ENCODE measurements at regions not wholly inside any gene's neighbourhood (a gene's known extent, or its start where the extent isn't known, plus 50 kb on each side); places are given as distances from the start of the nearest gene placed in this dataset.

DNA sequence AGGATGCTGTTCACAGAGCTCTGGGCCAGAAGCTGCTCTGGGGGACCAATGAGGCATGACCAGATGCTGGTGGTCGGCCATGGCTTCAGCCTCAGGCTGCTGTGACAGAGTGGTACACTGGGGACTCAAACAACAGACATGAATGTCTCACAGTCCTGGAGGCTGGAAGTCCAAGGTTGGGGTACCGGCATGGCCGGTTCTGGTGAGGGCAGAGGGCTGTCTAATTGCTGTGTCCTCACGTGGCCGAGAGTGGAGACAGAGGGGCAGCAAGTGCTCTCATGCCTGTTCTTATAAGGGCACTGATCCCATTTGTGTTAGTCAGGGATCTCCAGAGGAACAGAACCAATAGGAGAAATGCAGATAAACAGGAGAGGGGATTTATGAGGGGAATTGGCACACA lies 253.5 kb upstream of the C1orf174 start:
- TF ChIP-seq CEBPB (IDR thresholded peaks at IDR 0.05) (no peak), ZBTB7A (IDR thresholded peaks at IDR 0.05; ENCODE audit: low read depth) (no peak), TEAD4 (IDR thresholded peaks at IDR 0.05) (no peak), EGR1 (IDR thresholded peaks at IDR 0.05) (no peak), YY1 (IDR thresholded peaks at IDR 0.05; ENCODE audit: low read depth) (no peak), EP300 (IDR thresholded peaks at IDR 0.05; ENCODE audit: borderline replicate concordance) (no peak), RAD21 (IDR thresholded peaks at IDR 0.05; ENCODE audit: low read depth) (no peak)
- TF ChIP-seq, protein P1, sequence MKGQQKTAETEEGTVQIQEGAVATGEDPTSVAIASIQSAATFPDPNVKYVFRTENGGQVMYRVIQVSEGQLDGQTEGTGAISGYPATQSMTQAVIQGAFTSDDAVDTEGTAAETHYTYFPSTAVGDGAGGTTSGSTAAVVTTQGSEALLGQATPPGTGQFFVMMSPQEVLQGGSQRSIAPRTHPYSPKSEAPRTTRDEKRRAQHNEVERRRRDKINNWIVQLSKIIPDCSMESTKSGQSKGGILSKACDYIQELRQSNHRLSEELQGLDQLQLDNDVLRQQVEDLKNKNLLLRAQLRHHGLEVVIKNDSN (IDR thresholded peaks at IDR 0.05) = no peak
- TF ChIP-seq, protein P2, sequence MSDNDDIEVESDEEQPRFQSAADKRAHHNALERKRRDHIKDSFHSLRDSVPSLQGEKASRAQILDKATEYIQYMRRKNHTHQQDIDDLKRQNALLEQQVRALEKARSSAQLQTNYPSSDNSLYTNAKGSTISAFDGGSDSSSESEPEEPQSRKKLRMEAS (IDR thresholded peaks at IDR 0.05) = no peak

DNA sequence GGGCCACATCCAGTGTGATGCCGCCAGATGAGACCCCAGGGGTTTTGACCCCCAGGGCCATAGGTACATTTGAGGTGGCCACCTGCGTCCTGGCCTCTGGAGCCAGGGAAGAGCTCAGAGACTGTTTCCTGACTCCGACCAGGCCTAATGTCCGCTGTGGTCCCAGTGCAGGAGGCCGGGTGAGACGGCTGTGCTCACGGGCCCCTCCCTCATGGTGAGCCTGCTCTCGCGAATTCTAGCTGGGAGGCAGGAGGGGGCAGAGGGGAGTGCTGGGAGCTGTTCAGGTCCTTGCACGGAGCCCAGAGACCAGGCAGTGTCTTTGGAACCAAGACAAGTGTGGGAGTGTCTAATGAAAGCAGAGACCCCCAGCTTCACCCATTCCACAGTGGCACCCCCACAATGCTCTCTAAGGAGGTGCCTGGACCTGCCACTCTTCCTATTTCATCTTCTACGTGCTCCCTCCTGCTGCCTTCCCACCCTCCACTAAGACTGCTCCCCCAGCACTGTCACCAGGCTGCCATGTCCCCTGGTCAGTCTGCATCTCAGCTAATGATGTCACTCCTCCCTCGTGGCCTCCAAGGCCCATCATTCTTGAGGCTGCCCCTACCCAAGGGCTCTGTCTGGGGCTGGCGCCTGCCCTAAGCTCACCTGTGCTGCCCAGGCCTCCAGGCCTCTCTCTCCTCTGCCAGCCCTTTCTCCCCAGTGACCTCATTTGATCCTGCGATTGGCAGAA lies 256.3 kb upstream of the C1orf174 start:
- TF ChIP-seq YY1 (IDR thresholded peaks at IDR 0.05; ENCODE audit: low read depth) (no peak), RAD21 (IDR thresholded peaks at IDR 0.05; ENCODE audit: low read depth) (no peak), FOXM1 (IDR thresholded peaks at IDR 0.05; ENCODE audit: borderline replicate concordance, low read depth) (no peak), CEBPB (IDR thresholded peaks at IDR 0.05) (no peak), TAF1 (IDR thresholded peaks at IDR 0.05; ENCODE audit: low read depth) (no peak), EGR1 (IDR thresholded peaks at IDR 0.05) (no peak), EP300 (IDR thresholded peaks at IDR 0.05; ENCODE audit: borderline replicate concordance) (no peak), NFIC (IDR thresholded peaks at IDR 0.05) (no peak)
- TF ChIP-seq, protein P3, sequence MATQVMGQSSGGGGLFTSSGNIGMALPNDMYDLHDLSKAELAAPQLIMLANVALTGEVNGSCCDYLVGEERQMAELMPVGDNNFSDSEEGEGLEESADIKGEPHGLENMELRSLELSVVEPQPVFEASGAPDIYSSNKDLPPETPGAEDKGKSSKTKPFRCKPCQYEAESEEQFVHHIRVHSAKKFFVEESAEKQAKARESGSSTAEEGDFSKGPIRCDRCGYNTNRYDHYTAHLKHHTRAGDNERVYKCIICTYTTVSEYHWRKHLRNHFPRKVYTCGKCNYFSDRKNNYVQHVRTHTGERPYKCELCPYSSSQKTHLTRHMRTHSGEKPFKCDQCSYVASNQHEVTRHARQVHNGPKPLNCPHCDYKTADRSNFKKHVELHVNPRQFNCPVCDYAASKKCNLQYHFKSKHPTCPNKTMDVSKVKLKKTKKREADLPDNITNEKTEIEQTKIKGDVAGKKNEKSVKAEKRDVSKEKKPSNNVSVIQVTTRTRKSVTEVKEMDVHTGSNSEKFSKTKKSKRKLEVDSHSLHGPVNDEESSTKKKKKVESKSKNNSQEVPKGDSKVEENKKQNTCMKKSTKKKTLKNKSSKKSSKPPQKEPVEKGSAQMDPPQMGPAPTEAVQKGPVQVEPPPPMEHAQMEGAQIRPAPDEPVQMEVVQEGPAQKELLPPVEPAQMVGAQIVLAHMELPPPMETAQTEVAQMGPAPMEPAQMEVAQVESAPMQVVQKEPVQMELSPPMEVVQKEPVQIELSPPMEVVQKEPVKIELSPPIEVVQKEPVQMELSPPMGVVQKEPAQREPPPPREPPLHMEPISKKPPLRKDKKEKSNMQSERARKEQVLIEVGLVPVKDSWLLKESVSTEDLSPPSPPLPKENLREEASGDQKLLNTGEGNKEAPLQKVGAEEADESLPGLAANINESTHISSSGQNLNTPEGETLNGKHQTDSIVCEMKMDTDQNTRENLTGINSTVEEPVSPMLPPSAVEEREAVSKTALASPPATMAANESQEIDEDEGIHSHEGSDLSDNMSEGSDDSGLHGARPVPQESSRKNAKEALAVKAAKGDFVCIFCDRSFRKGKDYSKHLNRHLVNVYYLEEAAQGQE (IDR thresholded peaks at IDR 0.05; ENCODE audit: low read depth) = no peak
- TF ChIP-seq, protein P1 (IDR thresholded peaks at IDR 0.05) = no peak

DNA sequence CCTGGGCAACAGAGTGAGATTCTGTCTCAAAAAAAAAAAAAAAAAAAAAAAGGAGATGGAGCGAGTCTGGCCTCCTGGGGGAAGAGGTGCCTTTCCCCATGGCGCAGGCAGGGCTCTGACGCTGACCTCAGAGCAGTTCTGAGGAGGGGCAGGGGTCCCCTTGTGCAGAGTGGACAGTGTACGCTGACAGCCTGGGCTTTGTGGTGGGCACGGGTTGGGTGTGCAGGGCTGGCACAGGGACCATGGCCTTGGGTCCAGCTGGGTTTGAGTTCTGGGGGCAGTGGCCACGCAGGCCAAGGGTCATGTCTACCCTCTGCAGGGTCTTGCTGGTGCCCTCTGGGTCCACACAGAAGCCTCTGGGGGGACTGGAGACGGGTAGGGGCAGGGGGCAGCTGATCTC lies 260.1 kb upstream of the C1orf174 start:
- TF ChIP-seq ZBTB7A (IDR thresholded peaks at IDR 0.05; ENCODE audit: low read depth) (no peak), CREB1 (IDR thresholded peaks at IDR 0.05; ENCODE audit: low read depth) (no peak), TCF12 (IDR thresholded peaks at IDR 0.05; ENCODE audit: low read depth) (no peak), EGR1 (IDR thresholded peaks at IDR 0.05) (no peak), EP300 (IDR thresholded peaks at IDR 0.05; ENCODE audit: borderline replicate concordance) (no peak), TAF1 (IDR thresholded peaks at IDR 0.05; ENCODE audit: low read depth) (no peak), YY1 (IDR thresholded peaks at IDR 0.05; ENCODE audit: low read depth) (no peak), RAD21 (IDR thresholded peaks at IDR 0.05; ENCODE audit: low read depth) (no peak), FOXM1 (IDR thresholded peaks at IDR 0.05; ENCODE audit: borderline replicate concordance, low read depth) (no peak), TEAD4 (IDR thresholded peaks at IDR 0.05) (no peak), NFIC (IDR thresholded peaks at IDR 0.05) (no peak), CEBPB (IDR thresholded peaks at IDR 0.05) (no peak)
- TF ChIP-seq, protein P1 (IDR thresholded peaks at IDR 0.05) = no peak
- TF ChIP-seq, protein P3 (IDR thresholded peaks at IDR 0.05; ENCODE audit: low read depth) = no peak
- TF ChIP-seq, protein P2 (IDR thresholded peaks at IDR 0.05) = no peak

DNA sequence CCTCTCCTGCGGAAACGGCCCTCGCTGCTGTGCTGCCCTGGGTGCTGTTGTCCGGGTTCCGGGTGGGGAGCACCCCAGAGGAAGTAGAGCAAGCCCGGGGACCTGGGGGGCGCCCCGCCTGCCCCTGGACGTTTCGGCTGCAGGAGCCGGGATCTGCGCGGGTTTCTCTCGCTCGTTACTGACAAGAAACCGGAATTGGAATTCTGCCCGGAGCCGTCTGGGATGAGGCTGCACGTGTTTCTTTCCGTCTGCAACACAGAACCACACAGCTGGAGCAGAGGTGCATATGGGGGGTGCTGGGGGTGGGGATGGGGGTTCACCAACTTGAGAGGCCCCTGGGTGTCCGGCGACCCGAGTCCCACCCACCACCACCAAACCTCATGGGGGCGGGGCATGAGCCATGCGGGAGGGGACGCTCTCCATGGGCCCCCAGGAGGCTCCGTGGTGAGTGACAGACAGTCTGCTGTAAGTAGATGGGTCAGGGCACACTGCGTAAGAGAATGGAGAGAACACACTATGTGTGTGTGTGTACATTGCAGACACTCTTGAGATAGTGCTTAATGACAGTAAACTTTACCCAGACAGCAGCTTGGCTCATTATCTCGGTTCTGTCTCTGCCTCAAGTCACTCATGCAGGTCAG lies 261.4 kb upstream of the C1orf174 start:
- TF ChIP-seq, protein P2 (IDR thresholded peaks at IDR 0.05) = no peak
- TF ChIP-seq EGR1 (IDR thresholded peaks at IDR 0.05) (no peak), RAD21 (IDR thresholded peaks at IDR 0.05; ENCODE audit: low read depth) (no peak), EP300 (IDR thresholded peaks at IDR 0.05; ENCODE audit: borderline replicate concordance) (no peak), YY1 (IDR thresholded peaks at IDR 0.05; ENCODE audit: low read depth) (no peak), FOXM1 (IDR thresholded peaks at IDR 0.05; ENCODE audit: borderline replicate concordance, low read depth) (no peak)

DNA sequence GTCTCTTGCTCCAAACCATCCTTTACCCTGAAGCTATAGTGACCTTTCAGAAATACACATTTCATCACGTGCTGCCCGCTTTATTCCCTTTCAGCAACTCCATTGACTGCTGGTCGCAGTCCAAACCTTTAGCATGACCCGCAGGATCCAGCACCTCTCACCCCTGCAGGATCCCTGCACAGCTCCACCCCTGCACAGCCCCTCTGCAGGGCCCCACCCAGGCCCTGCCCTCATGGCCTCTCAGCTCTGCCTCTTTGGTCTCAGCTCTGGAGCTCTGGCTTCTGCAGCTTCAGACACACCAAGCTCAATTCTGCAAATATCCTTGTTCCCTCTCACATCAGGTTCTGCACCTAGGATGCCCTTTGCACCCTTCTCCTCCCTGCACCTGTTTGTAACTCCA lies 264.9 kb upstream of the C1orf174 start:
- TF ChIP-seq, protein P3 (IDR thresholded peaks at IDR 0.05; ENCODE audit: low read depth) = no peak
- no peak for TF ChIP-seq RAD21 (IDR thresholded peaks at IDR 0.05; ENCODE audit: low read depth)
- no peak for TF ChIP-seq EGR1 (IDR thresholded peaks at IDR 0.05)
- no peak for TF ChIP-seq YY1 (IDR thresholded peaks at IDR 0.05; ENCODE audit: low read depth)

Data from Ishikawa (cell line).